HG03280 (cell line): ENCODE measurements at regions not wholly inside any gene's neighbourhood (a gene's known extent, or its start where the extent isn't known, plus 50 kb on each side); places are given as distances from the start of the nearest gene placed in this dataset.
"Not testable (repeated sequence)": the region's sequence is repeated elsewhere in the genome, so short reads cannot be mapped to it uniquely, and the experiment has no call there.

ENCODE experiments used
- ATAC-seq: cut with Tn5 transposase; IDR thresholded peaks from one replicate; pipeline ENCODE4 v1.9.1; 2021; ENCODE audit warnings: mild to moderate bottlenecking, moderate library complexity; ENCODE audit not compliant: unreplicated experiment

DNA sequence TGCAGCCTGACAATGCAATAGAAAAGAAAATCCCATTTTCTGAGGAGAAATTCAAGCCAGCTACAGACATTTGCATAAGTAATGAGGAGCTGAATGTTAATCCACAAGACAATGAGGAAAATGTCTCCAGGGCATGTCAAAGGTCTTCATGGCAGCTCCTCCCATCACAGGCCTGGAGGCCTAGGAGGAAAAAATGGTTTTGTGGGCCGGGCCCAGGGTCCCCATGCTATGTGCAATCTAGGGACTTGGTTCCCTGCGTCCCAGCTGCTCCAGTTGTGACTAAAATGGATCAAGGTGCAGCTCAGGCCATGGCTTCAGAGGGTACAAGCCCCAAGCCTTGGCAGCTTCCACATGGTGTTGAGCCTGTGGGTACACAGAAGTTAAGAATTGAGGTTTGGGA is 132.5 kb upstream of the PARD3B start:
- not testable (repeated sequence) for ATAC-seq

GRCh38 chr2:204415406-204416181 is 129.7 kb upstream of the PARD3B start:
- no peak for ATAC-seq

DNA sequence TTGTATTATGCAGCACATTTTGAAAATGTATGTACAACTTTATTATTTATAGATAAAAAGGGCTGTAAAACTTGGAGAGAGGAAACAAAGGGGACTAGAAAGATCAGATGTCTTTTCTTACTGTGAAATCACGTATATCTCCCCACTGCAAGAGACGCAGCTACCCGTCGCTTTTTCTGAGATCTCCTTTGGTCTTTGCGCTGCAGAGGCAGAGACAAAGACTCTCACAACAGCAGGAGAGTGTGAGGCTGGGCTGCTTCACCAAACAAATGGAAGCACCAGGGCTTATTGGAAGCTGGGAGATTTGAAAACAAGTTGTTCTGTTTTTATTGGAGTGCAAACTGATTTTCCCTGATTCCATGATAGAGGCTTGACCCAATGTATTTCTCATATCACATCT is 129.0 kb upstream of the PARD3B start:
- no peak for ATAC-seq

GRCh38 chr2:204425821-204426220 is 119.5 kb upstream of the PARD3B start:
- ATAC-seq: no peak

DNA sequence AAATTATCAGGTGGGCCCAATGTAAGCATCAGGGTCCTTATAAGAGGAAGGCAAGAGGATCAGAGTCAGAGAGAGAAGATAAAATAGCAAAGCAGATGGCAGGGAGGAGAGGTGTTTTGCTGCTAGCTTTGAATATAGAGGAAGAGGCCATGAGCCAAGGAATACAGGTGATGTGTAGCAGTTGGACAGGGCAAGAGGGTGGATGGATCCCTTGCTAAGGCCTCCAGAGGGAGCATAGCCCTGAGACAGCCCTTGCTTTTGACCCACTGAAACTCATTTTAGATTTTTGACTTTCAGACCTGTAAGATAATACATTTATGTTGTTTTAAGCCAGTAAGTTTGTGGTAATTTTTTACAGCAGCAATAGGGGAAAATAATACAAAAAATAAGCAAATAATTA is 116.6 kb upstream of the PARD3B start:
- ATAC-seq: no peak

- no peak for ATAC-seq
These were observed 113.7 kb upstream of the PARD3B start for GRCh38 chr2:204431529-204431928.

GRCh38 chr2:204432196-204432595 is 113.1 kb upstream of the PARD3B start:
- ATAC-seq: no peak

- no peak for ATAC-seq
These were observed 110.4 kb upstream of the PARD3B start for GRCh38 chr2:204434660-204435462.

DNA sequence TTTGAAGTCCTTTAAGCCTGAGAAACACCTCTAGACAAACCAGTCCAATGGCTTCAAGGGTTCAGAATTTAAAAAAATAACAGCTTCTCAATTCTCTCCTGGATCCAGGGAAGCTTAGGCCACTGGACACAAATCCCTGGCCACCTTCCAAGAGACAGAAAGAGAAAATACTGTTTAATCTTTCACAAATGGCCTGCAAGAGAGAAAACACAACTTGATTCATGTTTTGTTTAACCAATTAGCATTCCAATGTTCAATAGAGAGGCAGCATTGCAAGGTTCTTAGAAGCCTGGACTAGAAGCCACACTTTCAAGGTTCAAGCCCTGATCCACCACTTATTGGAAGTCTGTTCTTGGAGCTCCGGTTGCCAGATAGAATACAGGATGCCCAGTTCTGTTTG is 109.0 kb upstream of the PARD3B start:
- no peak for ATAC-seq

GRCh38 chr2:204437408-204437807 is 107.9 kb upstream of the PARD3B start:
- no peak for ATAC-seq

- no peak for ATAC-seq
These were observed 107.2 kb upstream of the PARD3B start for GRCh38 chr2:204437815-204438756.

DNA sequence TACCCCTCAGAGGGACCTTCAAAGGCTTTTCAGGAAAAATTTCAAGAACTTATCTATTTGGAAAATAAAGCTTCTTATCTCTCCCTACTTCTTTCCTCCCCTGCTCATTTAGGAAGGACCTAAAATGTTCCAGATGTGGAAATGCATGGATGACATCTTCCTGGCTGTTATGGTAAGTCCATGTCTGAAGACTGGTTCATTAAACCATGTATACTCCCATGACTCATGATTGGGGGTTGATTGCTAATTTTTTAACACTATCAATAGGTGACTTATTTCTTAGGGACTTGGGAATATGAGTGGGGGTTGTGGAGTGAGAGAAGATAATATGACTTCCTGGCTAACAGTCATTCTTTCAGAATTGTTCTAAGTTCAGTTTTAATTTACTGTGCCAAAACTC is 104.0 kb upstream of the PARD3B start:
- ATAC-seq: no peak

DNA sequence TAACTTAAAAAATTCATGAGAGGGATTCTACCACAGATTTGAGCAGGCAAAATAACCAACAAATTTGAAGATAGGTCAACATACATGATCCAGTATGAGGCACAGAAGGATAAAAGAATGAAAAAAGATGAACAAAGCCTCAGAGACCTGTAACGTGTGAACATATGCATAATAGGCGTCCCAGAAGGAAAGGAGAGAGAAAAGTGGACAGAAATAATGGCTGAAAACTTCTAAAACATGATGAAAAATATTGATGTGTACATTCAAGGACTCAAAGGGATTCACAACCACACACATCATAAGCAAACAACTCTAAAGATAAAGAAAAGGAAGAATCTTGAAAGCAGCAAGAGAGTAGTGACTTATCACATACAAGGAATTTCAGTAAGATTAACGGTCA is 100.1 kb upstream of the PARD3B start:
- ATAC-seq: no peak

GRCh38 chr2:204447722-204448121 is 97.6 kb upstream of the PARD3B start:
- ATAC-seq: no peak

GRCh38 chr2:204449977-204450376 is 95.3 kb upstream of the PARD3B start:
- no peak for ATAC-seq

DNA sequence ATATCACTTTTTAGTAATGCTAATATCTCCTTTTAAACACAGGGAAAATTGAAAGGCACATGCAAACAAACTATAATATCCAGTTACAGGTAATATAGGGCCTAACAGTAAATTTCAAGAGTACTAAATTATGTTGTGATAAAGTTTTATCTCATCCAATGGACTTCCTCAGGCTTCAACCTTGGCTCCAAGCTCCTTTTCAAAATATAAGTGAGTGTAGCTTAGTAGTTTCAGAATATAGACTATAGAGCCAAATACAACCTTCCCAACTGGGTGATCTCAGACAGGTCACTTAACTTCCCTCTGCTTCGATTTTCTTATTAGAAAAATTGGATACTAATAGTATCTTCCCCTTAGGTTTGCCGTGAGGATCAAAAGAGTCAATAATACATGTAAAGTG is 93.5 kb upstream of the PARD3B start:
- ATAC-seq: no peak

GRCh38 chr2:204452464-204453023 is 92.7 kb upstream of the PARD3B start:
- ATAC-seq: no peak

GRCh38 chr2:204453730-204454167 is 91.5 kb upstream of the PARD3B start:
- ATAC-seq: no peak

DNA sequence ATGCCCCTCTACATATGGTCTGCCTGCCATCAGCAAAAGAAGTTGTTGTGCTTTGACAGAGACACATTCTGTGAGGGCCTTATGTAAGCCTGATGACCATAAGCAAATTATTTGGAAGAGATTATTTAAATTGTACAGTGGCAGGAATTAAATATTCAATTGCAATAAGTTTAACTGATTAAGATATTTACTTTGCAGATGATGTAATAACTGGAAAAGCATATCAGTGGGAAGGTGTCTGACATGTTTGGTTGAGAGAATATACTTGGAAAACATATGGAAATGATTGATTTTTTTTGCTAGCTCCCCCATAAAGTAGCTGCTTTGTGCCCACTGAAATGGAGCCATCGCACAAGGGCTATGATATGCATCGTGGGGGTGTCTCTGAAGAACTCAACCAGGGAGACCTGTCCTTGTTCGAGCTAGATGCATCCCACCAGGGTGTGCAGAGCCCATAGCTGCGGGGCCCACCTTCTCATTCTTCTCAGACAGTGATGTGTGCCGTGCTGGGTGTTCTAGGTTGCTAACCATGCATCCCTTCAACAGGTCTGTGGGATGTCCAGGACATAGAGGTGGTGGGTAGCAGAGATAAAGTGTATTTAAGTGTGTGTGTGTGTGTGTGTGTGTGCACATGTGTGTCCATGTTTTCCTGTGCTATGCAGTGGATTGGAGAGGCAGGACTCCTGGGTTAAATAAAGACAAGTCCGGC is 90.4 kb upstream of the PARD3B start:
- ATAC-seq: no peak

- no peak for ATAC-seq
These were observed 76.4 kb upstream of the PARD3B start for GRCh38 chr2:204468746-204469429.
